ENCODE measurements at regions not wholly inside any gene's neighbourhood (a gene's known extent, or its start where the extent isn't known, plus 50 kb on each side); places are given as distances from the start of the nearest gene placed in this dataset.

GRCh38 chr2:111691164-111691875, 192.7 kb downstream of the ANAPC1 start:
- H3K4me1 Mint-ChIP-seq (ENCODE audit: low read depth): no peaks in the 10 kb centered on the region
- no peaks in the 10 kb centered on the region for H3K9me3 Mint-ChIP-seq
- H3K27ac Mint-ChIP-seq: no peak overlapping the region
- H3K4me3 Mint-ChIP-seq: no peak overlapping the region
- no peaks in the 10 kb centered on the region for H3K36me3 Mint-ChIP-seq (ENCODE audit: low read depth)
- peaks cover 23% of the 10 kb centered on the region for H3K27me3 Mint-ChIP-seq

- Mint-ChIP-seq H3K9me3 (no peaks in the 10 kb centered on the region), H3K4me1 (ENCODE audit: low read depth) (no peaks in the 10 kb centered on the region), H3K27ac (no peak overlapping the region), H3K27me3 (peaks cover 23% of the 10 kb centered on the region), H3K36me3 (ENCODE audit: low read depth) (no peaks in the 10 kb centered on the region), H3K4me3 (no peak overlapping the region)
Observed at GRCh38 chr2:111692311-111692710, 191.7 kb downstream of the ANAPC1 start.

GRCh38 chr2:111694700-111695101, 189.3 kb downstream of the ANAPC1 start:
- no peak overlapping the region for H3K27ac Mint-ChIP-seq
- H3K9me3 Mint-ChIP-seq: no peaks in the 10 kb centered on the region
- no peak overlapping the region for H3K4me3 Mint-ChIP-seq
- H3K27me3 Mint-ChIP-seq: peaks cover 23% of the 10 kb centered on the region
- no peaks in the 10 kb centered on the region for H3K36me3 Mint-ChIP-seq (ENCODE audit: low read depth)
- peaks cover 19% of the 10 kb centered on the region for H3K4me1 Mint-ChIP-seq (ENCODE audit: low read depth)

GRCh38 chr2:111695441-111696007, 188.5 kb downstream of the ANAPC1 start:
- H3K4me3 Mint-ChIP-seq: no peak overlapping the region
- no peak overlapping the region for H3K27ac Mint-ChIP-seq
- H3K27me3 Mint-ChIP-seq: peaks cover 23% of the 10 kb centered on the region

GRCh38 chr2:111696226-111696625, 187.8 kb downstream of the ANAPC1 start:
- no peaks in the 10 kb centered on the region for H3K36me3 Mint-ChIP-seq (ENCODE audit: low read depth)
- H3K27ac Mint-ChIP-seq: no peak overlapping the region
- peaks cover 19% of the 10 kb centered on the region for H3K4me1 Mint-ChIP-seq (ENCODE audit: low read depth)
- H3K27me3 Mint-ChIP-seq: peaks cover 20% of the 10 kb centered on the region
- no peaks in the 10 kb centered on the region for H3K9me3 Mint-ChIP-seq
- no peak overlapping the region for H3K4me3 Mint-ChIP-seq

More at GRCh38 chr2:111695441-111696007, 188.5 kb downstream of the ANAPC1 start:
- H3K9me3 Mint-ChIP-seq: no peaks in the 10 kb centered on the region
- no peaks in the 10 kb centered on the region for H3K36me3 Mint-ChIP-seq (ENCODE audit: low read depth)
- peaks cover 19% of the 10 kb centered on the region for H3K4me1 Mint-ChIP-seq (ENCODE audit: low read depth)

GRCh38 chr2:111697560-111697959, 186.4 kb downstream of the ANAPC1 start:
- Mint-ChIP-seq H3K36me3 (ENCODE audit: low read depth) (no peaks in the 10 kb centered on the region), H3K27me3 (peaks cover 30% of the 10 kb centered on the region), H3K9me3 (no peaks in the 10 kb centered on the region), H3K27ac (no peak overlapping the region), H3K4me1 (ENCODE audit: low read depth) (peaks cover 31% of the 10 kb centered on the region), H3K4me3 (no peak overlapping the region)

GRCh38 chr2:111698089-111698488, 185.9 kb downstream of the ANAPC1 start:
- no peaks in the 10 kb centered on the region for H3K9me3 Mint-ChIP-seq
- peaks cover 30% of the 10 kb centered on the region for H3K27me3 Mint-ChIP-seq
- no peaks in the 10 kb centered on the region for H3K36me3 Mint-ChIP-seq (ENCODE audit: low read depth)
- no peak overlapping the region for H3K27ac Mint-ChIP-seq
- peaks cover 33% of the 10 kb centered on the region for H3K4me1 Mint-ChIP-seq (ENCODE audit: low read depth)
- no peak overlapping the region for H3K4me3 Mint-ChIP-seq

GRCh38 chr2:111698743-111699554, 185.0 kb downstream of the ANAPC1 start:
- H3K9me3 Mint-ChIP-seq: no peaks in the 10 kb centered on the region
- H3K4me3 Mint-ChIP-seq: peak overlapping the region; percentile 50
- peaks cover 39% of the 10 kb centered on the region for H3K4me1 Mint-ChIP-seq (ENCODE audit: low read depth)
- H3K27me3 Mint-ChIP-seq: peaks cover 30% of the 10 kb centered on the region
- H3K27ac Mint-ChIP-seq: peak overlapping the region; percentile 78
- no peaks in the 10 kb centered on the region for H3K36me3 Mint-ChIP-seq (ENCODE audit: low read depth)

- H3K4me1 Mint-ChIP-seq (ENCODE audit: low read depth): peaks cover 60% of the 10 kb centered on the region
- no peak overlapping the region for H3K27ac Mint-ChIP-seq
- peaks cover 15% of the 10 kb centered on the region for H3K27me3 Mint-ChIP-seq
- H3K9me3 Mint-ChIP-seq: no peaks in the 10 kb centered on the region
- no peaks in the 10 kb centered on the region for H3K36me3 Mint-ChIP-seq (ENCODE audit: low read depth)
- H3K4me3 Mint-ChIP-seq: no peak overlapping the region
Observed at GRCh38 chr2:111701266-111701665, 182.7 kb downstream of the ANAPC1 start.

- Mint-ChIP-seq H3K4me1 (ENCODE audit: low read depth) (peaks cover 64% of the 10 kb centered on the region), H3K9me3 (no peaks in the 10 kb centered on the region), H3K4me3 (no peak overlapping the region), H3K27ac (no peak overlapping the region), H3K27me3 (peaks cover 15% of the 10 kb centered on the region), H3K36me3 (ENCODE audit: low read depth) (no peaks in the 10 kb centered on the region)
Observed at GRCh38 chr2:111701798-111702118, 182.2 kb downstream of the ANAPC1 start.

- H3K27ac Mint-ChIP-seq: peak overlapping the region; percentile 45
- H3K36me3 Mint-ChIP-seq (ENCODE audit: low read depth): no peaks in the 10 kb centered on the region
- no peaks in the 10 kb centered on the region for H3K9me3 Mint-ChIP-seq
- H3K4me1 Mint-ChIP-seq (ENCODE audit: low read depth): peaks cover 65% of the 10 kb centered on the region
- H3K4me3 Mint-ChIP-seq: no peak overlapping the region
- H3K27me3 Mint-ChIP-seq: peaks cover 15% of the 10 kb centered on the region
Observed at GRCh38 chr2:111702119-111702803, 181.7 kb downstream of the ANAPC1 start.

GRCh38 chr2:111702804-111703196, 181.2 kb downstream of the ANAPC1 start:
- Mint-ChIP-seq H3K9me3 (no peaks in the 10 kb centered on the region), H3K27ac (no peak overlapping the region), H3K36me3 (ENCODE audit: low read depth) (no peaks in the 10 kb centered on the region), H3K27me3 (peaks cover 15% of the 10 kb centered on the region), H3K4me3 (no peak overlapping the region), H3K4me1 (ENCODE audit: low read depth) (peaks cover 65% of the 10 kb centered on the region)

- no peak overlapping the region for H3K4me3 Mint-ChIP-seq
- H3K4me1 Mint-ChIP-seq (ENCODE audit: low read depth): peaks cover 56% of the 10 kb centered on the region
- no peaks in the 10 kb centered on the region for H3K9me3 Mint-ChIP-seq
- no peaks in the 10 kb centered on the region for H3K36me3 Mint-ChIP-seq (ENCODE audit: low read depth)
- H3K27me3 Mint-ChIP-seq: peaks cover 22% of the 10 kb centered on the region
- H3K27ac Mint-ChIP-seq: no peak overlapping the region
Observed at GRCh38 chr2:111703759-111704158, 180.2 kb downstream of the ANAPC1 start.

- H3K27ac Mint-ChIP-seq: no peak overlapping the region
- no peaks in the 10 kb centered on the region for H3K9me3 Mint-ChIP-seq
- H3K4me3 Mint-ChIP-seq: no peak overlapping the region
- H3K36me3 Mint-ChIP-seq (ENCODE audit: low read depth): no peaks in the 10 kb centered on the region
- H3K4me1 Mint-ChIP-seq (ENCODE audit: low read depth): peaks cover 51% of the 10 kb centered on the region
- H3K27me3 Mint-ChIP-seq: peaks cover 22% of the 10 kb centered on the region
Observed at GRCh38 chr2:111704246-111704645, 179.7 kb downstream of the ANAPC1 start.

GRCh38 chr2:111705239-111705638, 178.8 kb downstream of the ANAPC1 start:
- peaks cover 22% of the 10 kb centered on the region for H3K27me3 Mint-ChIP-seq
- peaks cover 47% of the 10 kb centered on the region for H3K4me1 Mint-ChIP-seq (ENCODE audit: low read depth)
- no peaks in the 10 kb centered on the region for H3K36me3 Mint-ChIP-seq (ENCODE audit: low read depth)
- no peak overlapping the region for H3K4me3 Mint-ChIP-seq
- H3K9me3 Mint-ChIP-seq: no peaks in the 10 kb centered on the region
- peak overlapping the region; percentile 45 for H3K27ac Mint-ChIP-seq
